ENCODE measurements at regions not wholly inside any gene's neighbourhood (a gene's known extent, or its start where the extent isn't known, plus 50 kb on each side); places are given as distances from the start of the nearest gene placed in this dataset.

DNA sequence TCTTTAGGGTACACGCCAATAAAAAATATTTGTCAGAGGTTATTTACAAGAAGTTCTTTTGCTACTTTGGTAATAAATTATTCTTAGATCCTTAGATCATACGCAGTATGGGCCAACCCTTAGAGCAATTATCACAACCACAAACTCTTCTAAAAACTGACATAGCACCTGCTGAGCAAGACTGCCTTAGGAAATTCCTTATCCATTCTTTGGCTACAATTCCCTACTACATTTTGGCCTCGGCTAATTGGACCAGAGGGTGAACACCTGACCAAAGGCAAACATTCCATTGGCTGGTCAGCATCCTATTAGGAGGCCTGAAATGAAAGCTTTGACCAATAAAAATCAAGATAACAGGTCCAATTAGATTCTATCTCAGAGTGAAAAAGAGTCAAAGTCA, 147.6 kb upstream of the CCDC68 start:
- no peak overlapping the region for H3K4me3 ChIP-seq
- H3K9me3 ChIP-seq, result no peaks in the 10 kb centered on the region
- intact Hi-C loops (cut with DNase I), result loop anchor here in 2 of 10 donors (5.0 to 10.0 kb wide), 2 partner anchors 668 to 1470 kb away; no protein-coding TSS in a partner anchor
- no peaks in the 10 kb centered on the region for H3K36me3 ChIP-seq
- peaks cover 0 to 32% (median 9%) of the 10 kb centered on the region in 9 donors for H3K4me1 ChIP-seq
- ATAC-seq, result no peak
- TF ChIP-seq CTCF (IDR thresholded peaks at IDR 0.05), result no peak
- H3K27ac ChIP-seq, result no peak overlapping the region
- WGBS, 2 donors, result 87 to 91% methylated on average over 3 of the region's 3 CpGs
- H3K27me3 ChIP-seq, result no peaks in the 10 kb centered on the region
- DNase-seq, result no peak

GRCh38 chr18:55106466-55106865, 147.2 kb upstream of the CCDC68 start:
- 84 to 87% methylated on average over 2 of the region's 2 CpGs for WGBS, 2 donors

GRCh38 chr18:55105873-55106272, 146.6 kb upstream of the CCDC68 start:
- no peak overlapping the region for H3K27ac ChIP-seq
- H3K4me3 ChIP-seq, result no peak overlapping the region
- no peaks in the 10 kb centered on the region for H3K27me3 ChIP-seq
- H3K9me3 ChIP-seq, result no peaks in the 10 kb centered on the region
- no peak for ATAC-seq
- H3K4me1 ChIP-seq, result peaks cover 0 to 31% (median 9%) of the 10 kb centered on the region in 9 donors
- no peak for DNase-seq
- intact Hi-C loops (cut with DNase I), result loop anchor here in 2 of 10 donors (5.0 to 10.0 kb wide), 2 partner anchors 669 to 1471 kb away; no protein-coding TSS in a partner anchor
- no peak for TF ChIP-seq CTCF (IDR thresholded peaks at IDR 0.05)
- H3K36me3 ChIP-seq, result no peaks in the 10 kb centered on the region
- WGBS, 2 donors, result 86 to 94% methylated on average over 2 of the region's 2 CpGs

More at GRCh38 chr18:55106466-55106865, 147.2 kb upstream of the CCDC68 start:
- Histone ChIP-seq H3K4me3 (no peak overlapping the region), H3K4me1 (peaks cover 0 to 31% (median 9%) of the 10 kb centered on the region in 9 donors), H3K36me3 (no peaks in the 10 kb centered on the region), H3K9me3 (no peaks in the 10 kb centered on the region), H3K27ac (no peak overlapping the region), H3K27me3 (no peaks in the 10 kb centered on the region)
- DNase-seq, result no peak
- no peak for TF ChIP-seq CTCF (IDR thresholded peaks at IDR 0.05)
- intact Hi-C loops (cut with DNase I), result loop anchor here in 2 of 10 donors (5.0 to 10.0 kb wide), 2 partner anchors 668 to 1471 kb away; no protein-coding TSS in a partner anchor
- no peak for ATAC-seq

DNA sequence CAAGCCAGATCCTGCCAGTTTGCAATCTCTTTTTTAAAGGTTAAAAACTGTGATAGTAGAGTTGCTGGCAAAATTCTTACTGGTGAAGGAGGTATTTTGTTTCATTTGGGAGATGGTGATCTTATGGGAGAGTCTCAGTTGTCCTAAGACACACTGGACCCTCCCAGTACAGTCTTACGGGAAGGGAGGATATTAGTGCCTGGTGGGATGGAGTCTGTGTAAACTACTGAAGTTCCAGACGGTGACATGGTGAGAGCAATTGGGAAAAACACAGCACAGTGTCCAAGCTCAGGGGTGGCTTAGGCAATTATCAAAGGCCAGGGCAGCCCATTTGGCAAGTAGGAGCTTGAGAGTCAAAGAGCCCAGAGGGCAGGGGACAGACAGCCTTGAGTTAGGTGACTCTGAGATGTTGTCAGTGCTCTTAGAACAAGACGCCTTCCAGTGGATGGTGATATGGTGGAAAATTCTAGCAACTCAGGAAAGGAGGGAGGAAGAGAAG, 143.7 kb upstream of the CCDC68 start:
- TF ChIP-seq CTCF (IDR thresholded peaks at IDR 0.05), result no peak
- ATAC-seq, result no peak
- peaks cover 0 to 13% (median under 1%) of the 10 kb centered on the region in 9 donors for H3K4me1 ChIP-seq
- no peak overlapping the region for H3K4me3 ChIP-seq
- H3K36me3 ChIP-seq, result no peaks in the 10 kb centered on the region
- intact Hi-C loops (cut with DNase I), result loop anchor here in 1 of 10 donors (10.0 kb wide), 1 partner anchor 672 kb away; no protein-coding TSS in a partner anchor
- no peak for DNase-seq
- H3K27me3 ChIP-seq, result no peaks in the 10 kb centered on the region
- WGBS, 2 donors, result 88 to 95% methylated on average over 3 of the region's 3 CpGs
- H3K27ac ChIP-seq, result no peak overlapping the region
- no peaks in the 10 kb centered on the region for H3K9me3 ChIP-seq
